ENCODE measurements at regions not wholly inside any gene's neighbourhood (a gene's known extent, or its start where the extent isn't known, plus 50 kb on each side); places are given as distances from the start of the nearest gene placed in this dataset.

GRCh38 chr21:37993071-37993470, 76.8 kb upstream of the KCNJ6 start:
- H3K27me3 ChIP-seq (ENCODE audit: insufficient read depth, low read length) = no peaks in the 10 kb centered on the region
- H3K9ac ChIP-seq (ENCODE audit: low read depth, low read length) = no peak overlapping the region
- no peaks in the 10 kb centered on the region for H3K4me1 ChIP-seq (ENCODE audit: insufficient read depth, low read length)
- no peak overlapping the region for H3K27ac ChIP-seq (ENCODE audit: low read length)
- H3K36me3 ChIP-seq (ENCODE audit: insufficient read depth, low read depth, low read length) = no peaks in the 10 kb centered on the region
- H3K9me3 ChIP-seq (ENCODE audit: insufficient read depth, low read depth, low read length) = no peaks in the 10 kb centered on the region
- no peak overlapping the region for H3K4me3 ChIP-seq (ENCODE audit: low read length)

GRCh38 chr21:37994211-37994610, 78.0 kb upstream of the KCNJ6 start:
- no peaks in the 10 kb centered on the region for H3K4me1 ChIP-seq (ENCODE audit: insufficient read depth, low read length)
- H3K27ac ChIP-seq (ENCODE audit: low read length) = no peak overlapping the region
- H3K4me3 ChIP-seq (ENCODE audit: low read length) = no peak overlapping the region
- H3K36me3 ChIP-seq (ENCODE audit: insufficient read depth, low read depth, low read length) = no peaks in the 10 kb centered on the region
- H3K9me3 ChIP-seq (ENCODE audit: insufficient read depth, low read depth, low read length) = no peaks in the 10 kb centered on the region
- H3K27me3 ChIP-seq (ENCODE audit: insufficient read depth, low read length) = no peaks in the 10 kb centered on the region
- no peak overlapping the region for H3K9ac ChIP-seq (ENCODE audit: low read depth, low read length)

- no peaks in the 10 kb centered on the region for H3K27me3 ChIP-seq (ENCODE audit: insufficient read depth, low read length)
- H3K9me3 ChIP-seq (ENCODE audit: insufficient read depth, low read depth, low read length) = 0 out of 2 replicates have a peak, but pooled peaks cover 4% of the 10 kb centered on the region
- no peak overlapping the region for H3K4me3 ChIP-seq (ENCODE audit: low read length)
- H3K4me1 ChIP-seq (ENCODE audit: insufficient read depth, low read length) = no peaks in the 10 kb centered on the region
- no peak overlapping the region for H3K9ac ChIP-seq (ENCODE audit: low read depth, low read length)
- H3K27ac ChIP-seq (ENCODE audit: low read length) = no peak overlapping the region
- H3K36me3 ChIP-seq (ENCODE audit: insufficient read depth, low read depth, low read length) = no peaks in the 10 kb centered on the region
These were observed 96.4 kb upstream of the KCNJ6 start for GRCh38 chr21:38012672-38013071.

- no peaks in the 10 kb centered on the region for H3K9me3 ChIP-seq (ENCODE audit: insufficient read depth, low read depth, low read length)
- H3K36me3 ChIP-seq (ENCODE audit: insufficient read depth, low read depth, low read length) = no peaks in the 10 kb centered on the region
- no peaks in the 10 kb centered on the region for H3K27me3 ChIP-seq (ENCODE audit: insufficient read depth, low read length)
- H3K9ac ChIP-seq (ENCODE audit: low read depth, low read length) = no peak overlapping the region
- H3K27ac ChIP-seq (ENCODE audit: low read length) = no peak overlapping the region
- no peak overlapping the region for H3K4me3 ChIP-seq (ENCODE audit: low read length)
- H3K4me1 ChIP-seq (ENCODE audit: insufficient read depth, low read length) = no peaks in the 10 kb centered on the region
These were observed 97.5 kb upstream of the KCNJ6 start for GRCh38 chr21:38013741-38014140.

DNA sequence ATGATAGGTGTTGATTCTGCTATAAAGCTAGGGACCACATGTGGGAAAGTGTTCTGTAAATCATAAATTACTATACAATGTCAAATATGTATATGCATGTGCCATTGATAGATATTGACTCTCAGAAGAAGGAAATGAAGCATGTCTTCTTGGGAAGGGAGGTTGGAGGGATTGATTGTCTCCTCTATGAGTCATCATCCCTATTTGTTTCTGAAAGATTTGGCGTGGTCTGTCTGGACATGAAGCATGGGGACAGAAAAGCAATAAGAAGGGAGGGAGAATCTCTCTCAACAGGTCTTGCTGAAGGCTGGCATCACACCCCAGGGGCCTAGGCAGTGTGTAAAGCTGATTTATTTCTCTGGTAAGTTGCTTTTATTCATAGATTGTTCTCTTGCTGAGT, 98.0 kb upstream of the KCNJ6 start:
- H3K9me3 ChIP-seq (ENCODE audit: insufficient read depth, low read depth, low read length) = no peaks in the 10 kb centered on the region
- no peak overlapping the region for H3K4me3 ChIP-seq (ENCODE audit: low read length)
- H3K27me3 ChIP-seq (ENCODE audit: insufficient read depth, low read length) = no peaks in the 10 kb centered on the region
- H3K27ac ChIP-seq (ENCODE audit: low read length) = no peak overlapping the region
- H3K36me3 ChIP-seq (ENCODE audit: insufficient read depth, low read depth, low read length) = no peaks in the 10 kb centered on the region
- H3K9ac ChIP-seq (ENCODE audit: low read depth, low read length) = no peak overlapping the region
- no peaks in the 10 kb centered on the region for H3K4me1 ChIP-seq (ENCODE audit: insufficient read depth, low read length)

- Histone ChIP-seq H3K36me3 (ENCODE audit: insufficient read depth, low read depth, low read length) (no peaks in the 10 kb centered on the region), H3K9me3 (ENCODE audit: insufficient read depth, low read depth, low read length) (no peaks in the 10 kb centered on the region; the same call in 1 of the 2 replicates), H3K9ac (ENCODE audit: low read depth, low read length) (no peak overlapping the region), H3K27ac (ENCODE audit: low read length) (no peak overlapping the region), H3K27me3 (ENCODE audit: insufficient read depth, low read length) (no peaks in the 10 kb centered on the region), H3K4me3 (ENCODE audit: low read length) (no peak overlapping the region), H3K4me1 (ENCODE audit: insufficient read depth, low read length) (no peaks in the 10 kb centered on the region)
These were observed 111.7 kb upstream of the KCNJ6 start for GRCh38 chr21:38027901-38028498.

DNA sequence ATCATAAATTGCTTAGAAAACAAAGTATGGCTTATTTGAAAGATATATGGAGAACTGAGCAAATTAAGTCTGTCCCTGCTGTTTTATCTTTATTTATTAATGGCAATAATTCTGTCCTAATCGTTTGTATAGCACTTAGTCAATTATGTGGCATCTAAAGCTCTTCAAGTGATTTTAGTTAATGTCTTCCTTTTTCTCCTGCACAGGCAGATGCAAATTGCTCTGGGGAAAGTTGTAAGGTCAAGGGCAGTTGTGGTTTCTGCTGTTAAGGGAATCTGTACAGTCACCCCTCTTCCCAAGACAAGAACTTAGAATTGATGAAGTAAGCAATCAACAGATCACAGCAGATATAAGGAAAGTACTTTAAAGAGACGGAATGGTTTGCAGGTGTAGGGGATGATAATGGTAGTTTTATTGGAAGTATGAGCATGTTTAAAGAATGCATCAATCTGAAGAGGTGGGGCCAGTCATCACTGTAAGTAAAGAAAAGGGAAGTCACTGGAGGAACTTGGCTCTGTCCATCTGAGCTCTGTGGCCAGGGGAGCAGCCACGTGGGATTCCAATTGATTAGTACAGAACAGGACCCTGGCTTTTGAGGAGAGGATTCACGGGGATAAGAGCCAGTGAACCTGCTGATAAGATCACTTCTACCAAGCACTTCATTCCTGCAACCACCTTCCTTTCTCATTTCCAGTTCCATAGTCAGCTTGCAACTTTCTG, 116.0 kb upstream of the KCNJ6 start:
- Histone ChIP-seq H3K4me1 (ENCODE audit: insufficient read depth, low read length) (no peaks in the 10 kb centered on the region), H3K9ac (ENCODE audit: low read depth, low read length) (no peak overlapping the region), H3K36me3 (ENCODE audit: insufficient read depth, low read depth, low read length) (no peaks in the 10 kb centered on the region), H3K27ac (ENCODE audit: low read length) (no peak overlapping the region), H3K9me3 (ENCODE audit: insufficient read depth, low read depth, low read length) (no peaks in the 10 kb centered on the region), H3K4me3 (ENCODE audit: low read length) (no peak overlapping the region), H3K27me3 (ENCODE audit: insufficient read depth, low read length) (no peaks in the 10 kb centered on the region)

DNA sequence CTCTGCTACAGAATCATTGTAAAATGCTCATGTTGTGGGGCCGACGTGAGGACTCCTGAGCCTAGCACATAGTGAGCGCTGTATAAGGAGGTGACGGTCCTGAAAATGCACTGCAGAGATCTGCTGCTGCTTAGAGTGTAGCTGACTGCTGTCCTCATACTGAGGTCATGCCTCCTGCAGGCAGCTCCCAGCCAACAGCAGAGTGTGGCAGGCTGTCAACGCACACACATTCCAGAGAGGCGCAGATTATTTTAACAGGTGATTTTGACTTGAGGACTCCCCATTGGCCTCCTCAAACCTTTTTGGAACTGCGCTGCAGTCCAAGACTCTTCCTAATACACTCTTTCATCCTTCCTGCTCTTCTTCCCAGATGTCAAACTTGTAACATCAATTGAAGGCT, 119.8 kb upstream of the KCNJ6 start:
- no peaks in the 10 kb centered on the region for H3K4me1 ChIP-seq (ENCODE audit: insufficient read depth, low read length)
- no peaks in the 10 kb centered on the region for H3K9me3 ChIP-seq (ENCODE audit: insufficient read depth, low read depth, low read length)
- no peak overlapping the region for H3K4me3 ChIP-seq (ENCODE audit: low read length)
- no peak overlapping the region for H3K27ac ChIP-seq (ENCODE audit: low read length)
- no peak overlapping the region for H3K9ac ChIP-seq (ENCODE audit: low read depth, low read length)
- no peaks in the 10 kb centered on the region for H3K27me3 ChIP-seq (ENCODE audit: insufficient read depth, low read length)
- no peaks in the 10 kb centered on the region for H3K36me3 ChIP-seq (ENCODE audit: insufficient read depth, low read depth, low read length)

- no peak overlapping the region for H3K9ac ChIP-seq (ENCODE audit: low read depth, low read length)
- peaks cover 3% of the 10 kb centered on the region; the same call in 1 of the 2 replicates for H3K4me1 ChIP-seq (ENCODE audit: insufficient read depth, low read length)
- H3K9me3 ChIP-seq (ENCODE audit: insufficient read depth, low read depth, low read length) = no peaks in the 10 kb centered on the region
- H3K4me3 ChIP-seq (ENCODE audit: low read length) = no peak overlapping the region
- H3K27ac ChIP-seq (ENCODE audit: low read length) = no peak overlapping the region
- H3K27me3 ChIP-seq (ENCODE audit: insufficient read depth, low read length) = no peaks in the 10 kb centered on the region
- no peaks in the 10 kb centered on the region for H3K36me3 ChIP-seq (ENCODE audit: insufficient read depth, low read depth, low read length)
These were observed 121.2 kb upstream of the KCNJ6 start for GRCh38 chr21:38037416-38037815.

DNA sequence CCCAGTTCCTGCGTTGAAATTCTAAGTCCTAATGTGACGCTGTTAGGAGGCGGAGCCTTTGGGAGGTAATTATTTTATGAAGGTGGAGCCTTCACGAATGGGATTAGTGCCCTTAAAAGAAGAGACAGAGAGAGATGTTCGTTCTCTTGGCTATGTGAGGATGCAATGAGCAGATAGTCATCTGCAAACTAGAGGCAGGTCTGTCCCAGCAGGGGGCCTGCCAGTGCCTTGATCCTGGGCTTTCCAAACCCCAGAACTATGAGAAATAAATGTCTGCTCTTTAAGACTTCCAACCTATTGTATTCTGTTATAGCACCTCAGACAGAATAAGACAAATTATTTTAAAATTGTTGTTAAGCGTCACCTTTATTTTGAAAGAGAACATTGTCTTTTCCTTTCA, 123.1 kb upstream of the KCNJ6 start:
- Histone ChIP-seq H3K4me3 (ENCODE audit: low read length) (no peak overlapping the region), H3K9ac (ENCODE audit: low read depth, low read length) (no peak overlapping the region), H3K27ac (ENCODE audit: low read length) (no peak overlapping the region), H3K36me3 (ENCODE audit: insufficient read depth, low read depth, low read length) (no peaks in the 10 kb centered on the region), H3K27me3 (ENCODE audit: insufficient read depth, low read length) (no peaks in the 10 kb centered on the region), H3K9me3 (ENCODE audit: insufficient read depth, low read depth, low read length) (no peaks in the 10 kb centered on the region), H3K4me1 (ENCODE audit: insufficient read depth, low read length) (peaks cover 3% of the 10 kb centered on the region; the same call in 1 of the 2 replicates)

- no peak overlapping the region for H3K9ac ChIP-seq (ENCODE audit: low read depth, low read length)
- no peaks in the 10 kb centered on the region for H3K36me3 ChIP-seq (ENCODE audit: insufficient read depth, low read depth, low read length)
- H3K27me3 ChIP-seq (ENCODE audit: insufficient read depth, low read length) = no peaks in the 10 kb centered on the region
- no peak overlapping the region for H3K27ac ChIP-seq (ENCODE audit: low read length)
- H3K4me1 ChIP-seq (ENCODE audit: insufficient read depth, low read length) = peaks cover 3% of the 10 kb centered on the region; the same call in 1 of the 2 replicates
- H3K9me3 ChIP-seq (ENCODE audit: insufficient read depth, low read depth, low read length) = no peaks in the 10 kb centered on the region
- H3K4me3 ChIP-seq (ENCODE audit: low read length) = no peak overlapping the region
These were observed 123.6 kb upstream of the KCNJ6 start for GRCh38 chr21:38039841-38040240.

- no peak overlapping the region for H3K9ac ChIP-seq (ENCODE audit: low read depth, low read length)
- H3K36me3 ChIP-seq (ENCODE audit: insufficient read depth, low read depth, low read length) = no peaks in the 10 kb centered on the region
- no peaks in the 10 kb centered on the region for H3K9me3 ChIP-seq (ENCODE audit: insufficient read depth, low read depth, low read length)
- no peak overlapping the region for H3K4me3 ChIP-seq (ENCODE audit: low read length)
- H3K27ac ChIP-seq (ENCODE audit: low read length) = no peak overlapping the region
- H3K27me3 ChIP-seq (ENCODE audit: insufficient read depth, low read length) = no peaks in the 10 kb centered on the region
- H3K4me1 ChIP-seq (ENCODE audit: insufficient read depth, low read length) = peaks cover 3% of the 10 kb centered on the region; the same call in 1 of the 2 replicates
These were observed 125.2 kb upstream of the KCNJ6 start for GRCh38 chr21:38041493-38041892.
